Osteocyte (in vitro differentiated cells): ENCODE measurements at regions not wholly inside any gene's neighbourhood (a gene's known extent, or its start where the extent isn't known, plus 50 kb on each side); places are given as distances from the start of the nearest gene placed in this dataset.

Experiments
- DNase-seq: peaks from one replicate; pipeline ENCODE4 v3.0.0; 2021; ENCODE audit warnings: mixed read lengths; ENCODE audit not compliant: unreplicated experiment; ENCODE audit errors: extremely low spot score
- H3K27ac Mint-ChIP-seq: one replicate; pipeline ENCODE4 v1.8.0; 2021; ENCODE audit warnings: mild to moderate bottlenecking, mixed read lengths; ENCODE audit not compliant: unreplicated experiment
- H3K27me3 Mint-ChIP-seq: one replicate; pipeline ENCODE4 v1.8.0; 2021; ENCODE audit warnings: mixed read lengths; ENCODE audit not compliant: unreplicated experiment
- H3K36me3 Mint-ChIP-seq: one replicate; pipeline ENCODE4 v1.8.0; 2021; ENCODE audit warnings: mixed read lengths; ENCODE audit not compliant: unreplicated experiment
- H3K4me1 Mint-ChIP-seq: one replicate; pipeline ENCODE4 v1.8.0; 2021; ENCODE audit warnings: mixed read lengths; ENCODE audit not compliant: unreplicated experiment
- H3K4me3 Mint-ChIP-seq: one replicate; pipeline ENCODE4 v1.8.0; 2021; ENCODE audit warnings: mild to moderate bottlenecking, moderate library complexity, mixed read lengths; ENCODE audit not compliant: unreplicated experiment
- H3K9me3 Mint-ChIP-seq: one replicate; pipeline ENCODE4 v1.8.0; 2021; ENCODE audit warnings: mixed read lengths; ENCODE audit not compliant: unreplicated experiment
- CTCF ChIP-seq: fragments of 200-600 bp; sonication (generic); IDR thresholded peaks from 2 replicates; pipeline ENCODE4 v1.5.0; 2021; ENCODE audit warnings: antibody characterized with exemption, mild to moderate bottlenecking, moderate library complexity

GRCh38 chr11:104372111-104372510 is 208.2 kb upstream of the PDGFD start:
- Mint-ChIP-seq H3K9me3 (no peaks in the 10 kb centered on the region), H3K4me3 (no peak overlapping the region), H3K27ac (no peak overlapping the region), H3K27me3 (no peaks in the 10 kb centered on the region), H3K36me3 (no peaks in the 10 kb centered on the region), H3K4me1 (peaks cover 11% of the 10 kb centered on the region)
- TF ChIP-seq CTCF: no peak
- DNase-seq: no peak

GRCh38 chr11:104370478-104370877 is 206.5 kb upstream of the PDGFD start:
- no peak overlapping the region for H3K4me3 Mint-ChIP-seq
- no peaks in the 10 kb centered on the region for H3K27me3 Mint-ChIP-seq
- no peaks in the 10 kb centered on the region for H3K36me3 Mint-ChIP-seq
- H3K9me3 Mint-ChIP-seq: no peaks in the 10 kb centered on the region
- peaks cover 11% of the 10 kb centered on the region for H3K4me1 Mint-ChIP-seq
- H3K27ac Mint-ChIP-seq: no peak overlapping the region
- no peak for TF ChIP-seq CTCF
- DNase-seq: no peak

- H3K36me3 Mint-ChIP-seq: no peaks in the 10 kb centered on the region
- TF ChIP-seq CTCF: no peak
- DNase-seq: no peak
Measured at GRCh38 chr11:104369761-104370160, 205.8 kb upstream of the PDGFD start.

GRCh38 chr11:104366321-104366734 is 202.4 kb upstream of the PDGFD start:
- H3K4me1 Mint-ChIP-seq: peaks cover 2% of the 10 kb centered on the region
- no peak overlapping the region for H3K4me3 Mint-ChIP-seq
- H3K36me3 Mint-ChIP-seq: no peaks in the 10 kb centered on the region
- no peak overlapping the region for H3K27ac Mint-ChIP-seq
- no peak for TF ChIP-seq CTCF
- H3K9me3 Mint-ChIP-seq: no peaks in the 10 kb centered on the region
- H3K27me3 Mint-ChIP-seq: peaks cover 10% of the 10 kb centered on the region
- DNase-seq: no peak

More at GRCh38 chr11:104369761-104370160, 205.8 kb upstream of the PDGFD start:
- Mint-ChIP-seq H3K4me3 (no peak overlapping the region), H3K4me1 (peaks cover 11% of the 10 kb centered on the region), H3K27ac (no peak overlapping the region), H3K27me3 (no peaks in the 10 kb centered on the region), H3K9me3 (no peaks in the 10 kb centered on the region)

- Mint-ChIP-seq H3K27ac (no peak overlapping the region), H3K36me3 (no peaks in the 10 kb centered on the region), H3K9me3 (no peaks in the 10 kb centered on the region), H3K4me3 (no peak overlapping the region), H3K27me3 (peaks cover 10% of the 10 kb centered on the region), H3K4me1 (no peaks in the 10 kb centered on the region)
- no peak for TF ChIP-seq CTCF
- DNase-seq: no peak
Measured at GRCh38 chr11:104365676-104366075, 201.7 kb upstream of the PDGFD start.
